Fibroblast of lung (primary cell): ENCODE measurements at regions not wholly inside any gene's neighbourhood (a gene's known extent, or its start where the extent isn't known, plus 50 kb on each side); places are given as distances from the start of the nearest gene placed in this dataset.
A peak's percentile ranks its signal among the peaks of the same experiment; 100 is the strongest.

ENCODE experiments used
- DNase-seq, 2 donors: peaks; one replicate each; pipeline versions ENCODE4 v3.0.0 to v3.0.0-alpha.2; 2010; ENCODE audit warnings: low read depth in 2 of 2
- H2AFZ ChIP-seq: 2 replicates; pipeline ENCODE4 v1.5.1; 2012; ENCODE audit warnings: low read length, control low read depth, inconsistent platforms
- H3K27ac ChIP-seq: 2 replicates; pipeline ENCODE4 v1.5.1; 2011; ENCODE audit warnings: low read length, control low read depth; ENCODE audit not compliant: insufficient read depth
- H3K27me3 ChIP-seq: 2 replicates; pipeline ENCODE4 v1.5.1; 2011; ENCODE audit warnings: mild to moderate bottlenecking, low read length; ENCODE audit not compliant: control insufficient read depth, insufficient read depth
- H3K36me3 ChIP-seq: 2 replicates; pipeline ENCODE4 v1.5.1; 2011; ENCODE audit warnings: low read length; ENCODE audit not compliant: control insufficient read depth, insufficient read depth
- H3K4me1 ChIP-seq: 2 replicates; pipeline ENCODE4 v1.5.1; 2011; ENCODE audit warnings: low read length; ENCODE audit not compliant: control insufficient read depth, insufficient read depth; ENCODE audit errors: extremely low read depth
- H3K4me2 ChIP-seq: 2 replicates; pipeline ENCODE4 v1.5.1; 2011; ENCODE audit warnings: low read length, control low read depth; ENCODE audit not compliant: insufficient read depth; ENCODE audit errors: extremely low read depth
- H3K4me3 ChIP-seq, 4 experiments: fragments of 200-600 bp in 1 of 4; sonication (generic) in 1 of 4; replicated peaks in 1 of 4; 2 replicates each; pipeline ENCODE4 v1.5.1; 2011 to 2016; ENCODE audit warnings: low read length in 4 of 4, low read depth in 3 of 4, mild to moderate bottlenecking in 3 of 4, control low read depth in 2 of 4, inconsistent platforms in 1 of 4, mixed read lengths in 1 of 4; ENCODE audit not compliant: insufficient read depth in 1 of 4; ENCODE audit errors: control extremely low read depth in 1 of 4
- H3K79me2 ChIP-seq: 2 replicates; pipeline ENCODE4 v1.5.1; 2012; ENCODE audit warnings: mild to moderate bottlenecking, low read length, inconsistent platforms; ENCODE audit not compliant: control insufficient read depth, insufficient read depth
- H3K9ac ChIP-seq: 2 replicates; pipeline ENCODE4 v1.5.1; 2011; ENCODE audit warnings: mild to moderate bottlenecking, low read length, control low read depth; ENCODE audit not compliant: insufficient read depth
- H3K9me3 ChIP-seq: 2 replicates; pipeline ENCODE4 v1.5.1; 2012; ENCODE audit warnings: low read depth, low read length; ENCODE audit not compliant: control insufficient read depth, insufficient read depth
- H4K20me1 ChIP-seq: 2 replicates; pipeline ENCODE4 v1.5.1; 2011; ENCODE audit warnings: low read length; ENCODE audit not compliant: control insufficient read depth, insufficient read depth; ENCODE audit errors: extremely low read depth
- CTCF ChIP-seq, 2 donors: IDR thresholded peaks in 1 of 2; conservative IDR thresholded peaks in 1 of 2; 1 replicate in 1 of 2; 2 replicates in 1 of 2; pipeline ENCODE4 v1.5.1; 2011 to 2012; ENCODE audit warnings: low read length in 2 of 2, control low read depth in 1 of 2, inconsistent platforms in 1 of 2, low read depth in 1 of 2, mild to moderate bottlenecking in 1 of 2
- EZH2 ChIP-seq: IDR thresholded peaks from 2 replicates; pipeline ENCODE4 v1.5.1; 2012; ENCODE audit warnings: low read length, control low read depth, mild to moderate bottlenecking; ENCODE audit errors: missing control alignments

- Histone ChIP-seq H3K27ac (no peak overlapping the region), H3K9me3 (no peaks in the 10 kb centered on the region), H4K20me1 (no peaks in the 10 kb centered on the region), H3K36me3 (no peaks in the 10 kb centered on the region), H3K4me1 (no peaks in the 10 kb centered on the region), H2AFZ (no peak overlapping the region), H3K9ac (no peak overlapping the region), H3K79me2 (no peaks in the 10 kb centered on the region), H3K27me3 (no peaks in the 10 kb centered on the region), H3K4me3 (no peak overlapping the region), H3K4me2 (no peak overlapping the region)
- DNase-seq, result peak in 1 of 2 donors; percentile 45
- no peak for TF ChIP-seq EZH2
These were observed 61.0 kb upstream of the DAPK1 start for GRCh38 chr9:87436716-87437115.

- no peak for DNase-seq
- Histone ChIP-seq H3K9me3 (no peaks in the 10 kb centered on the region), H3K79me2 (no peaks in the 10 kb centered on the region), H3K27ac (no peak overlapping the region), H3K9ac (no peak overlapping the region), H3K27me3 (no peaks in the 10 kb centered on the region), H3K4me3 (no peak overlapping the region), H3K4me1 (no peaks in the 10 kb centered on the region), H4K20me1 (no peaks in the 10 kb centered on the region), H3K4me2 (no peak overlapping the region), H2AFZ (no peak overlapping the region), H3K36me3 (no peaks in the 10 kb centered on the region)
- no peak for TF ChIP-seq CTCF (conservative IDR thresholded peaks at IDR 0.05 in 1 of 2, IDR thresholded peaks at IDR 0.05 in 1 of 2; ENCODE audit: low read depth in 1 of 2, low read length in 2 of 2)
- no peak for TF ChIP-seq EZH2
These were observed 59.7 kb upstream of the DAPK1 start for GRCh38 chr9:87437966-87438365.

- Histone ChIP-seq H3K36me3 (no peaks in the 10 kb centered on the region), H3K27me3 (no peaks in the 10 kb centered on the region), H3K4me3 (no peak overlapping the region), H3K9me3 (no peaks in the 10 kb centered on the region), H3K27ac (no peak overlapping the region), H3K9ac (no peak overlapping the region), H3K4me1 (no peaks in the 10 kb centered on the region), H2AFZ (no peak overlapping the region), H3K4me2 (no peak overlapping the region), H4K20me1 (no peaks in the 10 kb centered on the region), H3K79me2 (no peaks in the 10 kb centered on the region)
- TF ChIP-seq CTCF (conservative IDR thresholded peaks at IDR 0.05 in 1 of 2, IDR thresholded peaks at IDR 0.05 in 1 of 2; ENCODE audit: low read depth in 1 of 2, low read length in 2 of 2) (no peak), EZH2 (no peak)
- DNase-seq, result peak; percentile 25 to 58
These were observed 56.4 kb upstream of the DAPK1 start for GRCh38 chr9:87441251-87441650.
